ENCODE measurements at regions not wholly inside any gene's neighbourhood (a gene's known extent, or its start where the extent isn't known, plus 50 kb on each side); places are given as distances from the start of the nearest gene placed in this dataset.

DNA sequence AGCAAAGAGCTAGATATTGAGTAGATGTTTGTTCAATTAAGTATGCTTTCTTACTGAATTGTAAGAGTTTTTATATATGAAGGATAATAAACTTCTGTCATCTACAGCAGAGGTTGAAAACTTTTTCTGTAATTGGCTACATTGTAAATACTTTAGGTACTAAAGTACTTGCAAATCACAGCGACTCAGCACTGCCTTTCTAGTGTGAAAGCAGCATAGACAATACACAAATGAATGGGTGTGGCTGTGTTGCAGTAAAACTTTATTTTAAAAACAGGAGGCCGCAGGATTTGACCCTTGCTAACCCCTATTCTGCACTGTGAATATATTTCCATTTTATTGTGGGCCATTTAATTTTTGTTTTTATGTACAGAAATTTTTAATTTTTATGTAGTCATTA lies 104.3 kb upstream of the TMC3 start:
- DNase-seq, result no peak

GRCh38 chr15:81475926-81476325 lies 101.9 kb upstream of the TMC3 start:
- no peak for DNase-seq

- no peak for DNase-seq
Observed at GRCh38 chr15:81475471-81475870, 101.5 kb upstream of the TMC3 start.

DNA sequence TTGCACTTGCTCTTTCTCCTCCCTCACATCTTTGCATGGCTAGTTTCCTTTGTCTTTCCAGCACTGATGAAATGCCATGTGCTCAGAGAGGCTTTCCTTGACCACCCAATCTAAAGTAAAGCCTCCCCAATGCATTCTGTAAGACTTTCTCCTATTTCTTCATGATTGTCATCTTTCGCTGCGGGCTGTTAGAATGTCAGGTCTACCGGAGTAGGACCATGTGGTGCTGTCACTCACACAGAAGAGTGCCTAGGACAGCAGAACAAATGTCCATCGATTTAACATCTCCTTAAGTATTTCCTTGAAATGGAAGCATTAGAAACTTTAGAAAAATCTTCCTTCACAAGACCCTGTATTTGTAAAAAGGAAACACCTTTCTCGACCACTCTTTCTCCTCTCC lies 99.9 kb upstream of the TMC3 start:
- no peak for DNase-seq

- DNase-seq, result no peak
Observed at GRCh38 chr15:81473177-81473576, 99.2 kb upstream of the TMC3 start.

DNA sequence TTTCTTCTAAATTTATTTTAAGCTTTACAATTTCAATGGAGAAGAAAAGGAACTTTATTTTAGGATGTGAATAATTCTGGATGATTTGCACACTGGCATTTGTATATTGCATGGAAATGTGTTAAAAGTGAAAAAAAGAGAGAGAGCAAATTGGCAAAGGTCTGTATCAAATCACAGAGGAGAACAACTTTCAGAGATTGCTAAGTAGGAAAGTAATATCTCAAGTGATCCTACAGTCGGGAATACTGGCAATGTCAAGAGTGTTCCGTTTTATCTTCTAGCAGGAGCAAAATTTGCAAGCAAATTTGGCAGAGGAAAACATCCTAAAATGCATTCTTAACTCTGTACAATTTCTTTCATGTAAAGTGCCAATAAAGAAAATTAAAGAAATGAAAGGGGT lies 97.1 kb upstream of the TMC3 start:
- DNase-seq, result no peak

- DNase-seq, result no peak
Observed at GRCh38 chr15:81469154-81469553, 95.1 kb upstream of the TMC3 start.

DNA sequence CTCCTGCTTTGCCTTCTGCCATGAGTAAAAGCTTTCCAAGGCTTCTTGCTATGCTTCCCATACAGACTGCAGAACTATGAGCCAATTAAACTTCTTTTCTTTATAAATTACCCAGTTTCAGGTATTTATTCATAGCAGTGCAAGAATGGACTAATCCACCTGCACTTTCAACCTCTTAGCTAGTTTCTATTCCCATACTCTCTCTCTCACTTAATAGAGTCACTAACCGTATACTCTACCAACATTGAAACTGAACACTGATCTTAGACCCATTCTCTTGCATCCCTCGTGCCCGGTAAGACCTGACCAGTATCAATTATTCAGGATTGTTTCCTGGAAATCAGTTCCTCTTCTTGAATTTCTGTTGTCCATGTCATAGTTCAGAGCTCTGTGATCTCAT lies 92.7 kb upstream of the TMC3 start:
- DNase-seq, result no peak

DNA sequence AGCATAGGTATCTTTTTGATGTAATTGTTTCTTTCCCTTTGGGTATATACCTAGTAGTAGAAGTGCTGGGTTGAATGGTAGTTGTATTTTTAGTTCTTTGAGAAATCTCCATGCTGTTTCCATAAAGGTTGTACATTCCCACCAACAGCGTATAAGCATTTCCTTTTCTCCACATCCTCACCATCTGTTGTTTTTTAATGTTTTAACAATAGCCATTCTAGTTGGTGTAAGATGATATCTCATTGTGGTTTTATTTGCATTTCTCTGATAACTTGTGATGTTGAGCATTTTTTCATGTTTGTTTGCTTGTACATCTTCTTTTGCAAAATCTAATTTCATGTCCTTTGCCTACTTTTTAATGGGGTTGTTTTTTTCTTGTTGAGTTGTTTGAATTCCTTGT lies 80.0 kb upstream of the TMC3 start:
- no peak for DNase-seq

GRCh38 chr15:81450721-81451120 lies 76.7 kb upstream of the TMC3 start:
- no peak for DNase-seq

GRCh38 chr15:81449836-81450474 lies 75.9 kb upstream of the TMC3 start:
- DNase-seq, result no peak

- DNase-seq, result no peak
Observed at GRCh38 chr15:81443040-81443820, 69.2 kb upstream of the TMC3 start.

GRCh38 chr15:81442454-81442853 lies 68.4 kb upstream of the TMC3 start:
- DNase-seq, result no peak

- no peak for DNase-seq
Observed at GRCh38 chr15:81434851-81435250, 60.8 kb upstream of the TMC3 start.

DNA sequence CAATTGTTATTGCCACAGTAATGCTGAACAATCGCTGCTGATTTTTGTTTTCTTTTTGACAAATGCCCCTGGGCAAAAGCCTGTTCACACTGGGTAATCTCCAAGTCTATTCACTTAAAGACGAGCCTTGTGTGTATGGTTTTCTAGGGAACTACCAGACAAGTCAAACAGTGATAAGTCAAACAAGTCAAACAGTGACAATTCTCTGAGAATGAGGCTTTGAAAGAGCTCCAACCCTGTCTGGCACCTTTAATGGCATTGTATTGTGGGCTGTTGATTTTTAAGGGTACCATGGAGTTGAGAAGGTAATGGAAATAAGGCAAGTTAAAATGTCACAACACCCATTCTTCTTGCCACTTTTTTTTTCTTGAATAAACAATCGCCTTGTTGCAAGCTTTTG lies 59.4 kb upstream of the TMC3 start:
- DNase-seq, result no peak

DNA sequence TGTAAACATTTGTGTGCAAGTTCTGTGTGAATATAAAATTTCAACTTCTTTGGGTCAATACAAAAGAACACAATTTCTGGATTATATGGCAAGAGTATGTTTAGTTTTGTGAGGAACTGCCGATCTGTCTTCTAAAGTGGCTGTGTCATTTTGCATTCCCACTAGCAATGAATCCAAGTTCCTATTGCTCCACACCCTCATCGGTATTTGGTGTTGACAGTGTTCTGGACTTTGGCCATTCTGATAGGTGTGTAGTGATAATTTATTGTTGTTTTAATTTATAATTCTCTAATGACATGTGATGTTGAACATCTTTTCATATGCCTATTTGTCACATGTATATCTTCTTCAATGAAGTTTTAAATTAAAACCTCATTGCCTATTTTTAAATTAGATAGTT lies 58.2 kb upstream of the TMC3 start:
- no peak for DNase-seq

DNA sequence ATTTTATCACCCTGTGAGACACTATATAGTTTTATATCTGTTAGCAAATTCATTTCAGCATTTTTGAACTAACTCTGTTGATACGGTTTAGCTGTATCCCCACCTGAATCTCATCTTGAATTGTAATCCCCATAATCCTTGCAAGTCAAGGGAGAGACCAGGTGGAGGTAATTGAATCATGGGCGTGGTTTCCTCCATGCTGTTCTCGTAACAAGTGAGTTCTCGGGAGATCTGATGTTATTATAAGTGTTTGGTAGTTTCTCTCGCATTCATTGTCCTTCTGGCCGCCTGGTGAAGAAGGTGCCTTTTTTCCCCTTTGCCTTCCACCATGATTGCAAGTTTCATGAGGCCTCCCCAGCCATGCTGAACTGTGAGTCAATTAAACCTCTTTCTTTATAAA lies 53.2 kb upstream of the TMC3 start:
- no peak for DNase-seq

DNA sequence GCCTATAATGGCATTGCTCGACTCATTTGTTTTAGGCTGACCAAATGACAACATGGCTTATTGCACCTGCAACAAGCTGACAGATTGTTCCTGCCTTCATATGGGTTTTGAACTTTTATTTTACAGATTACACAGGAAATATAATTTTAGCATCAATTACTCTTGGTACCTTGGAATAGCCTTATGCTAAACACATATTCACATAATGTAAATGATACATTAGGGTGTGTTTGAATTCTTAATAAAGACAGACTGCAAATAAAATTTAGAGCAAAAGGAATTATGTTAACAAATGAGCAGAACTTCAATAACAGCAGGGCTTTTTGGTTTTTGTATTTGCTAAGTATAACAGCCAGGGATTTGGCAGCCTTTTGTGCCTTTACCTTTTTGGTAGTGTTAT lies 51.9 kb upstream of the TMC3 start:
- no peak for DNase-seq
